ENCODE measurements at regions not wholly inside any gene's neighbourhood (a gene's known extent, or its start where the extent isn't known, plus 50 kb on each side); places are given as distances from the start of the nearest gene placed in this dataset.
A peak's percentile ranks its signal among the peaks of the same experiment; 100 is the strongest.

DNA sequence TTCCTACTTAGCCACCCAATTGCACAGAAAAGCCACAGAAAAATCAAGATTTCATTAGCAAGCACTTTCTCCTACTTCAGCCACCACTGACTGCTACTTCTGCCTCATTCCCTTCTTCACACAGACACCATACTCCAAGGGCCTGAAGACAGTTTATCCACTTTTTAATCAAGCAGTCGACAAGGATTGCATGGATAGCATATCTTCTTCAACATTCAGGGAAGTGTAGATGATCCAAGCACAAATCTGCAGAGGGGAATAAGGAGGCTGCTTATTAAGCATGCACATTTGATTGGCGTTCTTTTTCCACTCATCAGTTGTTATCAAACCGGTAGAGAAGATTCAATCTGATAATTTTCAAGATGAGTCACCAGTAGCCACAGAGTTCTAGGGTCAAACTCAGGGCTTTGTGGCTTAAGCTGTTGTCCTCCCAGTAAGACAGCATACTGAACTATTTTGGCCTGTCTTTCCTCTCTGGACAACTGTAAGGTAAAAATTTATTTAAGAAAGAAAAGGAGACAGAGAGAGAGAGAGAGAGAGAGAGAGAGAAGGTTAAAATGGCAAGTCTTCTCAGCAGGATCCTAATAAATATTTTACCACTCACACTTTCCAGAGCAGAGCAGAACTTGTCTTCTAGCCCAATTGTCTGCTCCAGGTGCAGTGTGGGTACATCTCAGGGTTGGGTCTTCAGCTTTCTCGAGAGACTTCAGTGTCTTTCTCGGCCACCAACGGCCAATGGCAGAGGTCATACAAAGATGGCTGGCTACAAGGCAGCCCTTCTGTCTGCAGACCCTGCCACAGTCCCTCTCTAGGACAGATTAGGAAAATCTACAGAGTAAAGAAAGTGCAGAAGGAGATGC, 80.6 kb upstream of the BHLHE40 start (continued):
- TF ChIP-seq, protein P1, sequence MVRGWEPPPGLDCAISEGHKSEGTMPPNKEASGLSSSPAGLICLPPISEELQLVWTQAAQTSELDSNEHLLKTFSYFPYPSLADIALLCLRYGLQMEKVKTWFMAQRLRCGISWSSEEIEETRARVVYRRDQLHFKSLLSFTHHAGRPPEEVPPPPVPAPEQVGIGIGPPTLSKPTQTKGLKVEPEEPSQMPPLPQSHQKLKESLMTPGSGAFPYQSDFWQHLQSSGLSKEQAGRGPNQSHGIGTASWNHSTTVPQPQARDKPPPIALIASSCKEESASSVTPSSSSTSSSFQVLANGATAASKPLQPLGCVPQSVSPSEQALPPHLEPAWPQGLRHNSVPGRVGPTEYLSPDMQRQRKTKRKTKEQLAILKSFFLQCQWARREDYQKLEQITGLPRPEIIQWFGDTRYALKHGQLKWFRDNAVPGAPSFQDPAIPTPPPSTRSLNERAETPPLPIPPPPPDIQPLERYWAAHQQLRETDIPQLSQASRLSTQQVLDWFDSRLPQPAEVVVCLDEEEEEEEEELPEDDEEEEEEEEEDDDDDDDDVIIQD (CRISPR knock-in tag; IDR thresholded peaks at IDR 0.05) = no peak
- TF ChIP-seq ZNF134 (CRISPR knock-in tag; conservative IDR thresholded peaks at IDR 0.05) = no peak
- TF ChIP-seq FOXA3 (CRISPR knock-in tag; conservative IDR thresholded peaks at IDR 0.05 in 1 of 2, IDR thresholded peaks at IDR 0.05 in 1 of 2) = no peak
- TF ChIP-seq ZNF583 (CRISPR knock-in tag; IDR thresholded peaks at IDR 0.05) = no peak
- TF ChIP-seq HDAC6 (IDR thresholded peaks at IDR 0.05; ENCODE audit: low read depth, low read length) = no peak
- no peak for TF ChIP-seq GTF2F1 (IDR thresholded peaks at IDR 0.05; ENCODE audit: low read depth, low read length)
- TF ChIP-seq ZNF384 (IDR thresholded peaks at IDR 0.05; ENCODE audit: low read depth, low read length) = no peak
- TF ChIP-seq, protein P2, sequence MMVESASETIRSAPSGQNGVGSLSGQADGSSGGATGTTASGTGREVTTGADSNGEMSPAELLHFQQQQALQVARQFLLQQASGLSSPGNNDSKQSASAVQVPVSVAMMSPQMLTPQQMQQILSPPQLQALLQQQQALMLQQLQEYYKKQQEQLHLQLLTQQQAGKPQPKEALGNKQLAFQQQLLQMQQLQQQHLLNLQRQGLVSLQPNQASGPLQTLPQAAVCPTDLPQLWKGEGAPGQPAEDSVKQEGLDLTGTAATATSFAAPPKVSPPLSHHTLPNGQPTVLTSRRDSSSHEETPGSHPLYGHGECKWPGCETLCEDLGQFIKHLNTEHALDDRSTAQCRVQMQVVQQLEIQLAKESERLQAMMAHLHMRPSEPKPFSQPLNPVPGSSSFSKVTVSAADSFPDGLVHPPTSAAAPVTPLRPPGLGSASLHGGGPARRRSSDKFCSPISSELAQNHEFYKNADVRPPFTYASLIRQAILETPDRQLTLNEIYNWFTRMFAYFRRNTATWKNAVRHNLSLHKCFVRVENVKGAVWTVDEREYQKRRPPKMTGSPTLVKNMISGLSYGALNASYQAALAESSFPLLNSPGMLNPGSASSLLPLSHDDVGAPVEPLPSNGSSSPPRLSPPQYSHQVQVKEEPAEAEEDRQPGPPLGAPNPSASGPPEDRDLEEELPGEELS (CRISPR knock-in tag; IDR thresholded peaks at IDR 0.05; ENCODE audit: borderline replicate concordance) = no peak
- TF ChIP-seq PCBP2 (IDR thresholded peaks at IDR 0.05; ENCODE audit: low read depth, low read length, poor library complexity, severe bottlenecking) = no peak
- TF ChIP-seq, protein P3, sequence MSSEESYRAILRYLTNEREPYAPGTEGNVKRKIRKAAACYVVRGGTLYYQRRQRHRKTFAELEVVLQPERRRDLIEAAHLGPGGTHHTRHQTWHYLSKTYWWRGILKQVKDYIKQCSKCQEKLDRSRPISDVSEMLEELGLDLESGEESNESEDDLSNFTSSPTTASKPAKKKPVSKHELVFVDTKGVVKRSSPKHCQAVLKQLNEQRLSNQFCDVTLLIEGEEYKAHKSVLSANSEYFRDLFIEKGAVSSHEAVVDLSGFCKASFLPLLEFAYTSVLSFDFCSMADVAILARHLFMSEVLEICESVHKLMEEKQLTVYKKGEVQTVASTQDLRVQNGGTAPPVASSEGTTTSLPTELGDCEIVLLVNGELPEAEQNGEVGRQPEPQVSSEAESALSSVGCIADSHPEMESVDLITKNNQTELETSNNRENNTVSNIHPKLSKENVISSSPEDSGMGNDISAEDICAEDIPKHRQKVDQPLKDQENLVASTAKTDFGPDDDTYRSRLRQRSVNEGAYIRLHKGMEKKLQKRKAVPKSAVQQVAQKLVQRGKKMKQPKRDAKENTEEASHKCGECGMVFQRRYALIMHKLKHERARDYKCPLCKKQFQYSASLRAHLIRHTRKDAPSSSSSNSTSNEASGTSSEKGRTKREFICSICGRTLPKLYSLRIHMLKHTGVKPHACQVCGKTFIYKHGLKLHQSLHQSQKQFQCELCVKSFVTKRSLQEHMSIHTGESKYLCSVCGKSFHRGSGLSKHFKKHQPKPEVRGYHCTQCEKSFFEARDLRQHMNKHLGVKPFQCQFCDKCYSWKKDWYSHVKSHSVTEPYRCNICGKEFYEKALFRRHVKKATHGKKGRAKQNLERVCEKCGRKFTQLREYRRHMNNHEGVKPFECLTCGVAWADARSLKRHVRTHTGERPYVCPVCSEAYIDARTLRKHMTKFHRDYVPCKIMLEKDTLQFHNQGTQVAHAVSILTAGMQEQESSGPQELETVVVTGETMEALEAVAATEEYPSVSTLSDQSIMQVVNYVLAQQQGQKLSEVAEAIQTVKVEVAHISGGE (CRISPR knock-in tag; IDR thresholded peaks at IDR 0.05) = no peak
- no peak for TF ChIP-seq ZNF561 (CRISPR knock-in tag; conservative IDR thresholded peaks at IDR 0.05)
- peak; percentile 39; the same call in 1 of the 2 replicates for TF ChIP-seq NFE2 (IDR thresholded peaks at IDR 0.05; ENCODE audit: low read depth)
- TF ChIP-seq, protein P4, sequence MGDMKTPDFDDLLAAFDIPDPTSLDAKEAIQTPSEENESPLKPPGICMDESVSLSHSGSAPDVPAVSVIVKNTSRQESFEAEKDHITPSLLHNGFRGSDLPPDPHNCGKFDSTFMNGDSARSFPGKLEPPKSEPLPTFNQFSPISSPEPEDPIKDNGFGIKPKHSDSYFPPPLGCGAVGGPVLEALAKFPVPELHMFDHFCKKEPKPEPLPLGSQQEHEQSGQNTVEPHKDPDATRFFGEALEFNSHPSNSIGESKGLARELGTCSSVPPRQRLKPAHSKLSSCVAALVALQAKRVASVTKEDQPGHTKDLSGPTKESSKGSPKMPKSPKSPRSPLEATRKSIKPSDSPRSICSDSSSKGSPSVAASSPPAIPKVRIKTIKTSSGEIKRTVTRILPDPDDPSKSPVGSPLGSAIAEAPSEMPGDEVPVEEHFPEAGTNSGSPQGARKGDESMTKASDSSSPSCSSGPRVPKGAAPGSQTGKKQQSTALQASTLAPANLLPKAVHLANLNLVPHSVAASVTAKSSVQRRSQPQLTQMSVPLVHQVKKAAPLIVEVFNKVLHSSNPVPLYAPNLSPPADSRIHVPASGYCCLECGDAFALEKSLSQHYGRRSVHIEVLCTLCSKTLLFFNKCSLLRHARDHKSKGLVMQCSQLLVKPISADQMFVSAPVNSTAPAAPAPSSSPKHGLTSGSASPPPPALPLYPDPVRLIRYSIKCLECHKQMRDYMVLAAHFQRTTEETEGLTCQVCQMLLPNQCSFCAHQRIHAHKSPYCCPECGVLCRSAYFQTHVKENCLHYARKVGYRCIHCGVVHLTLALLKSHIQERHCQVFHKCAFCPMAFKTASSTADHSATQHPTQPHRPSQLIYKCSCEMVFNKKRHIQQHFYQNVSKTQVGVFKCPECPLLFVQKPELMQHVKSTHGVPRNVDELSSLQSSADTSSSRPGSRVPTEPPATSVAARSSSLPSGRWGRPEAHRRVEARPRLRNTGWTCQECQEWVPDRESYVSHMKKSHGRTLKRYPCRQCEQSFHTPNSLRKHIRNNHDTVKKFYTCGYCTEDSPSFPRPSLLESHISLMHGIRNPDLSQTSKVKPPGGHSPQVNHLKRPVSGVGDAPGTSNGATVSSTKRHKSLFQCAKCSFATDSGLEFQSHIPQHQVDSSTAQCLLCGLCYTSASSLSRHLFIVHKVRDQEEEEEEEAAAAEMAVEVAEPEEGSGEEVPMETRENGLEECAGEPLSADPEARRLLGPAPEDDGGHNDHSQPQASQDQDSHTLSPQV (IDR thresholded peaks at IDR 0.05) = peak; percentile 63
